HK-2 (cell line): ENCODE measurements at regions not wholly inside any gene's neighbourhood (a gene's known extent, or its start where the extent isn't known, plus 50 kb on each side); places are given as distances from the start of the nearest gene placed in this dataset.

Experiments
- DNase-seq: peaks from one replicate; pipeline ENCODE4 v3.0.0-alpha.2; 2018; ENCODE audit not compliant: unreplicated experiment

DNA sequence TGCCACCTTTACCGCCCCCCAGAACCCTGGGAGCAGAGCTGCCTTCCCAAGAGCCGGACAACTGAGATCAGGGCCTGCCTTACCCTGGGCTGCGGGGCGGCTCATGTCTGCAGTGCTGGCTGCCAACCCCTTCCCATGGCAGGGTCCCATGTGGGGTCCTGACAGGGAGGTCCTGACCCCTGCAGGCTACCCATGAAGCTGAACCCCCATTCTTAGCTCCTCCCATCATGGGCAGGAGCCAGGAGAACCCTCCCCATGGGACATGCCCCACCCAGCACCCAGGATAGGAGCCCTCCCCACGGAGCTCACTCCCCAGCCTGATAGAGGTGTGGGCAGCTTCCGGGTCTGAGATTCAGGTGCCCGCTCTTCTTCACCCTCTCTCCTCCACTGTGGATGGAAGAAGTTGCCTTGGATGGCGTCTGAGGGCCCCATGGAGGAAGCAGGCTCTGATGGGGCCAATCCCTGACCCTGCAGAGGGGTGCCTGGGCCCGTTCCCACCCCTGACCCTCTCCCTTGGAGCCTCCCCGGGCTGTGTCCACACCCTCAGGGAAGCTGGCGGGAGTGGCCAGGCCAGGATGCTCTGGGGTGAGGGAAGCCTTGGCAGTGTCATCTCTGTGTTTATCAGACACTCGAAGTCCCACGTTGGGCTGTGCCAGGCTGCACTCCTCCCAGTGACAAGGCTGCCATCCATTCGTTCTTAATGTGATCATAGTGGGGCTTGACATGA is 1508.2 kb downstream of the BRD1 start:
- DNase-seq = no peak

DNA sequence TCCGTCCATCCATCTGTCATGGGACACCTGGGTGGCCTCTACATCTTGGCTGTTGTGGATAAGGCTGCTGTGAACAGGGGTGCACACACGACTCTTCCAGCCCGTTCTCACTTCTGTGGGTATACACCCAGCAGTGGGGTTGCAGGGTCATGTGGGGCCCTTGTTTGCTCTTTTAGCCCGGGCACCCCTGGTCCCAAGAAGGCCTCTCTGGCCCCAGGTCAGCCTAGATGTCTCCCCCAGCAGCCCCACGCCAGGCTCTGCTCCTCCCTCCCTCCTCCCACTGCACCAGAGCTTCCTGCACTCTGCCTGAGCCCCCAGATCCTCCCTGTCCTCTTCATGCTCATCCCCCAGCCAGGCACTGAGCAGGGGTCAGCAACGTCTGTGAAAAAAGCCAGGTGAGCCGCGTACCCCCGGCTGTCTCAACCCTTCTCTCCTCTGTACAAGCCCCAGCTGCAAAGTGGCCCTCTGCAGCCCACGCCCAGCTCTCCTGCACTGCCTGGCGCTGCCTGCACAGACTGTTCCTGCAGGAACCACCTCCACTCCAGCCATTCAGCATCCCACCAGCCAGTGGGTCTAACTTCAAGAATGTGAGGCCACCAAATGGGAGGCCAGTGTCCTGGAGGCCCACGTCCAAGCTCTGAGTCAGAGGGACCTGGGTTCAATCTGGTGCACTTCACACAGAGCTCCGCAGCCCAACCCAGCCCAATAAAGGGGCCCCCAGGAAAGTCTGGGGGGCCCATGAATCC is 1508.9 kb downstream of the BRD1 start:
- no peak for DNase-seq

DNA sequence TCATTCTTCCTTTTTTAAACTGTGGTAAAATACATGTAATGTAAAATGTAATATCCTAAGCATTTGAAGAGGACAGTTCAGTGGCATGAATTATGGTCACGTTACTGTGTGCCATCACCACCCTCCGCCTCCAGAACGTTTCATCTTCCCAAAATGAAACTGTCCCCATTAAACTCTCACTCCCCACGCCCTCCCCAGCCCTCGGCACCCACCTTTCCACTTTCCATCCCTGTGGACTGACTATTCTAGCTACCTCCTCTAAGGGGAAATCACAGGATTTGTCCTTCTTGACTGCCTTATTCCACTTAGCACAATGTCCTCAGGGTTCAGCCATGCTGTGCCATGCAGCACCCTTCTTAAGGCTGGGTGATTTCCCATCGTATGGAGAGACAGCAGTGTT is 1509.5 kb downstream of the BRD1 start:
- DNase-seq = no peak

GRCh38 chr22:48316257-48317250 is 1511.1 kb downstream of the BRD1 start:
- DNase-seq = no peak

DNA sequence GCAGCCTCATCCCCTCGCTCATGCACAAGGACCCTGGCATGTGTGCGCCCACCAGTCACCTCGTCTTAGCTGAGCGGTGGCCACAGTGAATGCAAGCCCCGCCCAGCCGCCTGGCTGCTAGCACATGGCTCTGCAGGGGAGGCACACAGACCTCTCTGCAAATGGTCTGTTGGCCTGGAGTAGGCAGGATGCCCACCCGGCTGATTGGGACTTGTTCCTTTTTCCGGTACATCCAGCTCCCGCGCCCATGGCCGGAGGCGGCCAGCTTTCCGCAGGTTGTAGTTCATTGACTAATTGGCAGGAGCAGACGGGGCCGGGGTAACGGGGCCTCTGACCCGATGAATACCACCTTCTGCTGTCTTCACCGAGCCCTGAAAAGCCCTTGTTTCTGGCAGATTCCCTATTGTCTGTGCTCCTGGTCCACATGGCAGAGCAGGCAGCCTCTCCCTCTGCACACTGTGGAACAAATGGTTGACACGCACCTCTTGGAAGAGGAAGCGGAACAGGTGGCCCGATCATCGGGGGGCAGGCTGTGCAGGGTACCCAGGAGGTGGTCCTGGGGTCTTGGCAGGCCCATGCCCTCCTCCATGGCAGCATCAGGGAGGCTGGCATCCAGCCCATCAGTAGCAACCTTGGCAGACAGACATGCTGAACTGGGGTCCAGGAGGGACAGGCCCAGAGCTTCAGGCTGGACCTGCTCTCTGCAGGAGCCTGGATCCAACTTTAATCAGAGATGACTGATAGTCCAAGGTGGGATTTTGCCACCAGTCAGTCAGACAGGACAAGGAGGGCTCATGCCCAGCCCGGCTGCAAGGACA is 1512.0 kb downstream of the BRD1 start:
- DNase-seq = no peak

GRCh38 chr22:48314073-48314472 is 1513.6 kb downstream of the BRD1 start:
- DNase-seq = no peak

DNA sequence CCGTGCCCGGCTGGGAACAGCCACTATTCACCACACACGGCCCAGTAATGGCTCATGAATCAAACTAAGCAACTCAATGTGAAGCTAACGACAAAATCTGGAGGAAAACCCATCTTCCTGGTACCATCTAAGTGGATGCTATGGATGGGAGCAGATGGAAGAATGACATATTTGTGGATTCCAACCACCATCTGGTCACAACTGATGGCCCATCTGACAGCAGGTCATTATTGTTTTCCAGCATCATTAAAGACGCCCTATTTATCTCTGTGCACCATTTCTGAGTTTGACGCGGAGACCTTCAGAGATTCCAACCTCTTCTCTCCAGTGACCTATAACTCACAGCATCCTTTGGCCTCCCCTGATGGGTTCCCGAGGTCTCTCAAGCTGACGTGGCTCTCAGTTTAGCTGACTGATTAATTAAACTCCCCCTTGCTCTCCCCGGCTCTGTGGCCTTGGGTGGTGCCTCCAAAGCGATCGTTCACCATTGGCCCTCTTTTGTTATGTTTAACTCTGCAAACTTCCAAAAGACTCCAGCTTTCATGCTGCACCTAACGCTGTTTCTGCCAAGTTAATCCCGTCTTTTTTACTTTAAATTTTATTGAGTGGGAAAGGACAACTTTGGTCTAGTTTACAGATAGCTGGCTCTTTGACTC is 1514.4 kb downstream of the BRD1 start:
- no peak for DNase-seq

GRCh38 chr22:48310740-48311139 is 1516.9 kb downstream of the BRD1 start:
- DNase-seq = no peak

DNA sequence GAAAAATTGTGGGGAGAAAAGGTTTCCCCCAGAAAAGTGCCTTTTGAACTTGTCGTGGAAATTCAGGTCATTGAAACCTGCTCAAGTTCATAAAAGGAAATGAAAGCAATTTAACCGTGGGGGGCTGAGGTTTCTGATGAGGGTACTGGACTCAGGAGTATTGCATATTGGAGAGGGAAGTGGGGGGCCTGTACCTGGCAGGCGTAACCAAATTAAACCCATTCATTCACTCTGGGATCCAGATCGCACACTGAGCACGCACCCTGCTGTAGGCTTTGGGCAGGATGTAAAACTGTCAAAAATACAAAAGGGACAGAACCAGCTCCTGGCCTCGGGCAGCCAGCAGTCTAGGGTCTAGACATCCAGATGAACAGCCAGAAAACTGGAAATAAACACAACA is 1517.4 kb downstream of the BRD1 start:
- no peak for DNase-seq

DNA sequence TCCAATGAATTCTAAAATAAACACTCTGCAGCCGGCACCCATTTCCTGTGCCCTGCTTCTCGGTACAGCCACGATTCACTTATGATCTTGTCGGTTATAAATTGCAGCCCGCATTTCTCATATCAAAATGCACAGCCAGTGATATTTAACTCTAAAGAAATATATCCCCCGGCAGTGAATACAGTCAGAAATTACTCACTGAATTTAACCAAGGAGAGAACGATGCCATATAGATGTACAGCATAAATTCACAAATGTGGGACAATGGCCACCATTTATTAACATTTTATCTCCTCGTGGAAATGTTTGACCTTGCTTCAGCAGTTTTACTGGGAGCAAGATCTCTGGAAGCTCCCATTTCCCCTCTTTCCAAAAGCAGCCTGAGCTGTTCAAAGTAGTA is 1517.8 kb downstream of the BRD1 start:
- no peak for DNase-seq

- no peak for DNase-seq
Measured at GRCh38 chr22:48309115-48309705, 1518.5 kb downstream of the BRD1 start.

DNA sequence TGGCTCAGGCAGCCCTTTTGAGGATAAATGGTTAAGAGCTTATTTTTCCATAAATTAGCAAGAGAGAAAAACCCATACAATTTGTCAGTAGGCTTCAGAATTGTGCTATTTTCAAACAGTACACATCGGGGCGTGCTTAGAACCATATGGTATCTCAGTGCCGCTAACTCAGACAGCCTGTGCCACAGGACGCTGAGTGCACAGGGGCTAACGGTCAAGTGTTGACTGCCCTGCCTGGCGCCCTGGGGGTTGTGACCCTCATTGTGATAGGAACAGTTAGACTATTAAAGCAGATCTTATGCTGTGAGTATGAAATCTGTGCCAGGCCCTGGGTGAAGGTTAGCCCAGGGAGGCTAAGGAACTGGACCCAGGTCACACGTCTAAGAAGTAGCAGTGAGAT is 1519.7 kb downstream of the BRD1 start:
- DNase-seq = no peak

GRCh38 chr22:48306785-48307510 is 1520.7 kb downstream of the BRD1 start:
- no peak for DNase-seq

GRCh38 chr22:48306284-48306683 is 1521.4 kb downstream of the BRD1 start:
- no peak for DNase-seq

- no peak for DNase-seq
Measured at GRCh38 chr22:48305726-48306235, 1521.9 kb downstream of the BRD1 start.

DNA sequence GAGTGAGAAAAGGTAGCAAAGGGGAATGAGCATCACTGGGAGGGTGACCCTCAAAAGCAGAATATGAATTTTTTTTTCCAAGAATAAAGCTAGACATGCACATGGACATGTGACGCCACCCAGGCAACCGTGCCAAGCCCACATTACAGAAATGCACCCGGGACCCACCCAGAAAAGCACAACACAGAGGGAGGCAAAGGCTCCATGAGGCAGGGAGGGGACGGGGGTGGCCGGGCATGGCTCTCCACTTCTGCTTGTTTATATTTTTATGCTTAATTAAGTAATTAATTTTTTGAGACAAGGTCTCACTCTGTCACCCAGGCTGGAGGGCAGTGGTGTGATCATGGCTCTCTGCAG is 1524.3 kb downstream of the BRD1 start:
- no peak for DNase-seq

- no peak for DNase-seq
Measured at GRCh38 chr22:48302657-48303368, 1524.9 kb downstream of the BRD1 start.

DNA sequence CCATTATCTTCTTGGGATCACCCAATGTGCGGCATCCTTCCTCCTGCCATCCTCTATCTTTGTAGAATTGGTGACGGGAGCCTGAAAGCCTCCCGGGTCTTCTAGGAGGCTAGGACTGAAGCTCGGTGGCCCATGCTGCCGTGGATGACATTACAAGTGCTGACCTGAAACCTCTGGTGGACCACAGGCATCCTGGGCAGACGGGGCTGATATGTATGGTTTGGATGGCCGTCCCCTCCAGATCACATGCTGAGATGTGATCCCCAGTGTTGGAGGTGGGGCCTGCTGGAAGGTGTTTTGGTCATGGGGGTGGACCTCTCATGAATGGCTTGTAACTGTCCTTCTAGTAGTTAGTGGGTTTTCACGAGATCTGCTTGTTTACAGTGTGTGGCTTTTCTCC is 1525.8 kb downstream of the BRD1 start:
- no peak for DNase-seq

DNA sequence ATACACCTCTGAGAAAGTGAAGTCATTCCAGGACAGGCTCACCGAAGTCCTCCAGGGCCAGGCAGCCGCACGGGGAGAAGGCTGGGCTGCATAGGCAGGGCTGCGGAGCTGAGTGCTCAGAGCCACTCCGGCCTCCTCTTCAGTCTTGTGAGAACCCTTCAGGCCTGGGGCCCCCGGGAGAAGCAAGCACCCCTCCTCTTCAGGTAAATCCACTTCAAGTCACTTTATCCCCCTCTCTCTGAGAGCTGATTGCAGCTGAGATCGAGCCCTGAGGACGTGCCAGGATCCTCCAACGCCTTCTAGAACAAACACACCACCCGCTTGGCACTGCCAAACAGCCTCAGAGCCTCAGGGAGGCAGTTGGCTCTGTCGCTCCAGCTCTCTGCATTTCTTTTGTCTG is 1526.3 kb downstream of the BRD1 start:
- no peak for DNase-seq
